HEK293T (cell line): ENCODE measurements at regions not wholly inside any gene's neighbourhood (a gene's known extent, or its start where the extent isn't known, plus 50 kb on each side); places are given as distances from the start of the nearest gene placed in this dataset.

Source experiments
- CTCF ChIA-PET: fragments of 350-600 bp; formaldehyde crosslinking; extraction: SDS; loops from one replicate; lab custom pipeline; 2021; ENCODE audit warnings: antibody characterized with exemption, inconsistent platforms; lab: Yijun Ruan, JAX
- POLR2A ChIA-PET: fragments of 350-600 bp; formaldehyde crosslinking; extraction: SDS; loops from one replicate; lab custom pipeline; 2020; ENCODE audit warnings: antibody characterized with exemption, inconsistent platforms; lab: Yijun Ruan, JAX
- DNase-seq: peaks from one replicate; pipeline ENCODE4 v3.0.0; 2012; ENCODE audit warnings: mixed read lengths; ENCODE audit errors: extremely low spot score
- ARNT ChIP-seq: fragments of 450-650 bp; IDR thresholded peaks from 2 replicates; pipeline ENCODE4 v1.6.1; 2017; ENCODE audit warnings: mild to moderate bottlenecking
- BHLHE40 ChIP-seq: fragments of 450-650 bp; IDR thresholded peaks from 2 replicates; pipeline ENCODE4 v1.6.1; 2016; ENCODE audit warnings: mild to moderate bottlenecking, moderate library complexity, borderline replicate concordance
- CTBP1 ChIP-seq: fragments of 450-650 bp; IDR thresholded peaks from 2 replicates; pipeline ENCODE4 v1.6.1; 2016; ENCODE audit warnings: borderline replicate concordance
- ELF4 ChIP-seq: fragments of 450-650 bp; IDR thresholded peaks from 2 replicates; pipeline ENCODE4 v1.6.1; 2017; ENCODE audit warnings: antibody characterized with exemption
- FOXA1 ChIP-seq: fragments of 450-650 bp; IDR thresholded peaks from 2 replicates; pipeline ENCODE4 v1.6.1; 2016; ENCODE audit warnings: mild to moderate bottlenecking
- FOXK2 ChIP-seq: fragments of 450-650 bp; IDR thresholded peaks from 2 replicates; pipeline ENCODE4 v1.6.1; 2016; ENCODE audit warnings: mild to moderate bottlenecking
- FOXM1 ChIP-seq: fragments of 450-650 bp; IDR thresholded peaks from 2 replicates; pipeline ENCODE4 v1.6.1; 2017; ENCODE audit warnings: mild to moderate bottlenecking, borderline replicate concordance
- HDGF ChIP-seq: fragments of 450-650 bp; IDR thresholded peaks from 2 replicates; pipeline ENCODE4 v1.6.1; 2017; ENCODE audit warnings: antibody characterized with exemption, borderline replicate concordance
- L3MBTL2 ChIP-seq: fragments of 450-650 bp; conservative IDR thresholded peaks from 2 replicates; pipeline ENCODE4 v1.6.1; 2016; ENCODE audit warnings: mild to moderate bottlenecking
- LEF1 ChIP-seq: fragments of 450-650 bp; IDR thresholded peaks from 2 replicates; pipeline ENCODE4 v1.6.1; 2017; ENCODE audit warnings: mild to moderate bottlenecking, borderline replicate concordance
- NFRKB ChIP-seq: fragments of 450-650 bp; IDR thresholded peaks from 2 replicates; pipeline ENCODE4 v1.6.1; 2016; ENCODE audit warnings: mild to moderate bottlenecking, moderate library complexity
- PKNOX1 ChIP-seq: fragments of 450-650 bp; IDR thresholded peaks from 2 replicates; pipeline ENCODE4 v1.6.1; 2016
- SP1 ChIP-seq: fragments of 450-650 bp; IDR thresholded peaks from 2 replicates; pipeline ENCODE4 v1.6.1; 2017
- SUZ12 ChIP-seq: fragments of 450-650 bp; IDR thresholded peaks from 2 replicates; pipeline ENCODE4 v1.6.1; 2016; ENCODE audit warnings: mild to moderate bottlenecking
- TARDBP ChIP-seq: fragments of 450-650 bp; IDR thresholded peaks from 2 replicates; pipeline ENCODE4 v1.6.1; 2016
- ZNF384 ChIP-seq: fragments of 450-650 bp; IDR thresholded peaks from 2 replicates; pipeline ENCODE4 v1.6.1; 2016

DNA sequence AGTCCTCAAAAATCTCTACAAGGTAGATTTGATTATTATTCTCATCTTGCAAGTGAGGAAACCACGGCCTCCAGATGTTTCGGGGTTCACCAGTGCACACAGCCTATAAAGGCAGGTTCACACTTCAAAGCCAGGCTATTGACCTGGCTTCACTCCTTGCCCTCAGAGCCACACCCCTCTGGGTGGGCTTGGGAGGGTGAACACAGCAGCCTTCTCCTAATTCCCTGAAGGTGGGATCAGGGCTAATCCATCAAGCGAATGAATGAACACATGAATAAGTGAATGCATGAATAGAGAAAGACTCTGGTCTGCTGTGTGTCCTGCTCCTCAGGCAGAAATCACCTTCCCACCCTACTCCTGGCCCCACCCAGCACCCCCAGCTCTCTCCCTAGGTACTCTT lies 139.0 kb downstream of the CYLD start:
- ChIA-PET CTCF (no interaction called here), POLR2A (no interaction called here)
- DNase-seq = no peak
- no peak for TF ChIP-seq L3MBTL2
- TF ChIP-seq TARDBP = no peak
- TF ChIP-seq NFRKB = no peak
- no peak for TF ChIP-seq ELF4
- no peak for TF ChIP-seq BHLHE40
- no peak for TF ChIP-seq CTBP1
- no peak for TF ChIP-seq ARNT
- no peak for TF ChIP-seq LEF1
- TF ChIP-seq SP1 = no peak
- TF ChIP-seq HDGF = no peak
- no peak for TF ChIP-seq SUZ12
- no peak for TF ChIP-seq ZNF384
- TF ChIP-seq FOXA1 = no peak
- no peak for TF ChIP-seq FOXM1
- TF ChIP-seq PKNOX1 = no peak
- no peak for TF ChIP-seq FOXK2

DNA sequence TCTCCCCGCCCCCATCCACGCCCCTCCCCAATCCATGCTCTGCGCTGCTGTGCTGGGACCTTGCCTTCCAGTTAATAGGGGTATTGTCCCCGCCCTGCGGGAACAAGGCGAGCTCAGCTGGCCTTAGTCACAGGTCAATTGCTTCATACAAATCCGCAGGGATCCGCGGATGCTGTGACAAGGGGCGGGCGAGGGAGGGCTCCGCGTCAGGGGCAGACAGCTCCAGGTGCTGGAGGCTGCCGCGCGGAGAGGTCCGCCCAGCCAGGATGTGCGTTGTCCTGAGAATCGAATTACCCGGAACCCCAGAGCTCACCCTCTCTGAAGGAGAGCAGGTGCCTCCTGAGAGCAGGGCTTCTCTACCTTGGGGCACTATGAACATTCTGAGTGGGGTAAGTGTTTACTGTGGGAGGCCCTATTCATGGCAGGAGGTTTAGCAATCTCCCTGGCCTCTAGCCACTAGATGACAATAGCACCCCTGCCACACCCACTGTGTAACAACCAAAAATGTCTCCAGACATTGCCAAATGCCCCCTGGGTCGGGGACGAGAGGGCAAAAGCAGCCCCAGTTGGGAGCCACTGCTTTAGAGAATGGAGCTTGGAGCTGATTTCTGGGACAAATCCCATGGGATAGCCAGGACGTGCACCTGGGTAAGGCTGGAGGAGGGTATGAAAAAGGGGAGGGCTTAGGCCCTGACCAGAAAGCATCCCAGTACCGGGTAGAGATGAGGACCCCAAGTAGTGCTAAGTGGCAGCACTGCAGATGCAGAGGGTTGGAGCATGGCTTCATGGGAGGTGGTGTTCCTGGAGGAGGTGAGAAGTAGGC lies 138.2 kb downstream of the CYLD start:
- ChIA-PET POLR2A (no interaction called here), CTCF (no interaction called here)
- TF ChIP-seq NFRKB = no peak
- no peak for DNase-seq

GRCh38 chr16:50878966-50879615 lies 137.2 kb downstream of the CYLD start:
- ChIA-PET CTCF (no interaction called here), POLR2A (no interaction called here)
- no peak for DNase-seq
- TF ChIP-seq NFRKB (no peak), ZNF384 (no peak), SUZ12 (no peak), PKNOX1 (no peak)

DNA sequence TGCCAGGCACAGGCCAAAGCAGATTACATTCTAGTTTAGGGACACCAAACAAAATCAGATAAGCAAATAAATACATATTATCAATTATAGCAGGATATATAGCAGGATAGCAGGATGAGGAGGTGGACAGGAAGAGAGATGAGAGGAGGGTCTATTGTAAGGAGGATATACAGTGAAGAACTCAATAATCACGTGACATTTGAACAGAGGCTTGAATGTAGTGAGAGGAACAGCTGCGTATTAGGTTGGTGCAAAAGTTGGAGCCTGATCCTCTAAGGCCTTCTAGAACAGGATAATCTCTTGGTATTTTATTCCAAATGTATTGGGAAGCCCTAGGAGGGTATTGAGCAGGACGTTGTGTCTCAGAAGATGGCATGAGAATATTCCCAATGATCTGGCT lies 136.7 kb downstream of the CYLD start:
- TF ChIP-seq PKNOX1 (no peak), ZNF384 (no peak), HDGF (no peak), ELF4 (no peak), BHLHE40 (no peak), FOXK2 (no peak), NFRKB (no peak), SP1 (no peak)
- POLR2A ChIA-PET = no interaction called here
- CTCF ChIA-PET = no interaction called here
- DNase-seq = no peak

DNA sequence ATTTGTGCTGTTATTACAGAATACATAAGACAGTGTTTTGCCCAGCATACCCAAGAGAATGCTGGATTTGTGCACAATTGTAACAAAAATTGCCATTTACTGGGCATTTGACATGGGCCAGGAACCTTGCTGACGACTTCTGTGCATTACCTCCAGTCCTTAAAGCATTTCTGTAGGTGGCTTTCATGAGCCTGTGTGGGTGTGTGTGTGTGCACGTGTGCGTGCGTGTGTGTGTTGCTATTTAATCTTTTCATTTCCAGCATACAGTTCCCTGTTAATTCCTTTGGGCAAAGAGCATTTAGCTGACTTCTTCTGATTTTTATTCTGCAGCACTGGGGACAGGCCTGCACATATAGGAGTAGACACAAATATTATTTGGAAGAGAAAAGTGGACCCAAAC lies 134.4 kb downstream of the CYLD start:
- TF ChIP-seq HDGF (no peak), LEF1 (no peak), FOXA1 (no peak), BHLHE40 (no peak), ELF4 (no peak), L3MBTL2 (no peak), NFRKB (no peak), TARDBP (no peak), FOXM1 (no peak), ZNF384 (no peak), SP1 (no peak), ARNT (no peak), SUZ12 (no peak), PKNOX1 (no peak), FOXK2 (no peak), CTBP1 (no peak)
- ChIA-PET POLR2A (no interaction called here), CTCF (no interaction called here)
- DNase-seq = no peak

GRCh38 chr16:50868577-50868976 lies 126.7 kb downstream of the CYLD start:
- ChIA-PET CTCF (no interaction called here), POLR2A (no interaction called here)
- DNase-seq = no peak
- TF ChIP-seq BHLHE40 (no peak), L3MBTL2 (no peak), FOXM1 (no peak), FOXK2 (no peak), ZNF384 (no peak), CTBP1 (no peak), NFRKB (no peak), HDGF (no peak), SP1 (no peak), SUZ12 (no peak), ELF4 (no peak), TARDBP (no peak), FOXA1 (no peak), ARNT (no peak), LEF1 (no peak), PKNOX1 (no peak)
